ENCODE measurements at regions not wholly inside any gene's neighbourhood (a gene's known extent, or its start where the extent isn't known, plus 50 kb on each side); places are given as distances from the start of the nearest gene placed in this dataset.

GRCh38 chr5:175805256-175806011 lies 65.9 kb upstream of the CPLX2 start:
- DNase-seq (ENCODE audit: low read depth in 3 of 3) = no peak

- DNase-seq (ENCODE audit: low read depth in 3 of 3) = no peak
These were observed 62.7 kb upstream of the CPLX2 start for GRCh38 chr5:175808711-175809110.

GRCh38 chr5:175809531-175810121 lies 61.8 kb upstream of the CPLX2 start:
- no peak for DNase-seq (ENCODE audit: low read depth in 3 of 3)

GRCh38 chr5:175810457-175810856 lies 60.9 kb upstream of the CPLX2 start:
- DNase-seq (ENCODE audit: low read depth in 3 of 3) = no peak

- DNase-seq (ENCODE audit: low read depth in 3 of 3) = no peak
These were observed 59.8 kb upstream of the CPLX2 start for GRCh38 chr5:175811589-175811988.

- DNase-seq (ENCODE audit: low read depth in 3 of 3) = no peak
These were observed 57.3 kb upstream of the CPLX2 start for GRCh38 chr5:175813943-175814630.

GRCh38 chr5:175814691-175815090 lies 56.7 kb upstream of the CPLX2 start:
- no peak for DNase-seq (ENCODE audit: low read depth in 3 of 3)

GRCh38 chr5:175815126-175815913 lies 56.1 kb upstream of the CPLX2 start:
- DNase-seq (ENCODE audit: low read depth in 3 of 3) = no peak

GRCh38 chr5:175816348-175816747 lies 55.0 kb upstream of the CPLX2 start:
- DNase-seq (ENCODE audit: low read depth in 3 of 3) = no peak

GRCh38 chr5:175819090-175819425 lies 52.3 kb upstream of the CPLX2 start:
- DNase-seq (ENCODE audit: low read depth in 3 of 3) = no peak

GRCh38 chr5:175820230-175820629 lies 51.1 kb upstream of the CPLX2 start:
- DNase-seq (ENCODE audit: low read depth in 3 of 3) = no peak
